Suprapubic skin (tissue), 3 donors: ENCODE measurements at regions not wholly inside any gene's neighbourhood (a gene's known extent, or its start where the extent isn't known, plus 50 kb on each side); places are given as distances from the start of the nearest gene placed in this dataset.

Source experiments
- POLR2A ChIP-seq, 2 donors: fragments of 450-650 bp; IDR thresholded peaks; one replicate each; pipeline ENCODE4 v1.6.1; 2017; ENCODE audit warnings: antibody characterized with exemption in 2 of 2, mild to moderate bottlenecking in 2 of 2, moderate library complexity in 2 of 2
- TF ChIP-seq, protein P1 (sequence below), 2 donors: fragments of 200-600 bp in 1 of 2; fragments of 450-650 bp in 1 of 2; sonication (generic) in 1 of 2; IDR thresholded peaks; one replicate each; pipeline ENCODE4 v1.5.1; 2016 to 2019; ENCODE audit warnings: antibody characterized with exemption in 2 of 2, mild to moderate bottlenecking in 1 of 2, moderate library complexity in 1 of 2

DNA sequence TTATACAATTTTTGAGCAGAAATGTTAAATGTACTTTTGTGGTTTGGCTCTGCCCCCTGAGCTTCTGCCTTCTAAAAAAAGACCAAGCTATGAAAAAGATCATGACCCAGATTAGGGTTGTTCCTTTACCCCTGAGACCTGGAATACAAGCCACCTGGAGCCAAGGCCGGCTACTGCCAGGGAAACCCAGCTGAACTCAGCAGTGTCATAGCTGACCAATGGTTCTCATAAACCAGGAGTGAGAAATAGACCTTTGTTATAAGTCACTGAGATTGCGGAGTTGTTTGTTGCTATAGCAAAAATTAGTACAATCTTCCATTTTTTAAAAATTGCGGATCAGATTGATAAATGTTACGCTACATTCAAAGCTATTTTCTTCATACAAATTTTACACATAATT lies 1261.7 kb downstream of the ROBO1 start:
- TF ChIP-seq, protein P1, sequence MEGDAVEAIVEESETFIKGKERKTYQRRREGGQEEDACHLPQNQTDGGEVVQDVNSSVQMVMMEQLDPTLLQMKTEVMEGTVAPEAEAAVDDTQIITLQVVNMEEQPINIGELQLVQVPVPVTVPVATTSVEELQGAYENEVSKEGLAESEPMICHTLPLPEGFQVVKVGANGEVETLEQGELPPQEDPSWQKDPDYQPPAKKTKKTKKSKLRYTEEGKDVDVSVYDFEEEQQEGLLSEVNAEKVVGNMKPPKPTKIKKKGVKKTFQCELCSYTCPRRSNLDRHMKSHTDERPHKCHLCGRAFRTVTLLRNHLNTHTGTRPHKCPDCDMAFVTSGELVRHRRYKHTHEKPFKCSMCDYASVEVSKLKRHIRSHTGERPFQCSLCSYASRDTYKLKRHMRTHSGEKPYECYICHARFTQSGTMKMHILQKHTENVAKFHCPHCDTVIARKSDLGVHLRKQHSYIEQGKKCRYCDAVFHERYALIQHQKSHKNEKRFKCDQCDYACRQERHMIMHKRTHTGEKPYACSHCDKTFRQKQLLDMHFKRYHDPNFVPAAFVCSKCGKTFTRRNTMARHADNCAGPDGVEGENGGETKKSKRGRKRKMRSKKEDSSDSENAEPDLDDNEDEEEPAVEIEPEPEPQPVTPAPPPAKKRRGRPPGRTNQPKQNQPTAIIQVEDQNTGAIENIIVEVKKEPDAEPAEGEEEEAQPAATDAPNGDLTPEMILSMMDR (IDR thresholded peaks at IDR 0.05): no peak
- TF ChIP-seq POLR2A (IDR thresholded peaks at IDR 0.05): no peak
